PC-3 (cell line): ENCODE measurements at regions not wholly inside any gene's neighbourhood (a gene's known extent, or its start where the extent isn't known, plus 50 kb on each side); places are given as distances from the start of the nearest gene placed in this dataset.

Source experiments
- ATAC-seq: fragments of 200-7000 bp; cut with Tn5 transposase; 2 replicates; pipeline ENCODE4 v1.9.1; 2020; ENCODE audit warnings: mild to moderate bottlenecking, moderate library complexity
- BruUV-seq: library from RNA; stranded (reverse); fragments of 400-500 nt; replicated peaks from 2 replicates; lab custom pipeline; 2021; lab: Mats Ljungman, UMichigan
- CTCF ChIA-PET: fragments of 300-600 bp; sonication (Branson Sonifier 250); formaldehyde crosslinking; loops from one replicate; lab custom pipeline; 2022; ENCODE audit warnings: antibody characterized with exemption; lab: Charles Lee
- POLR2A ChIA-PET: fragments of 300-600 bp; sonication (Branson Sonifier 250); formaldehyde crosslinking; loops from one replicate; lab custom pipeline; 2022; ENCODE audit warnings: antibody characterized with exemption; ENCODE audit not compliant: unreplicated experiment; lab: Charles Lee
- DNase-seq: peaks from one replicate; pipeline ENCODE4 v3.0.0-alpha.2; 2015
- H2AFZ ChIP-seq: fragments of 300-600 bp; sonication (generic); 2 replicates; pipeline ENCODE4 v1.6.0; 2016; ENCODE audit warnings: antibody characterized with exemption, low read length
- H3F3A ChIP-seq: fragments of 300-600 bp; sonication (generic); one replicate; pipeline ENCODE4 v1.6.0; 2017; ENCODE audit warnings: antibody characterized with exemption, low read length, control low read depth, mild to moderate bottlenecking; ENCODE audit not compliant: unreplicated experiment
- H3K27ac ChIP-seq: fragments of 300-600 bp; sonication (generic); 2 replicates; pipeline ENCODE4 v1.5.1; 2016; ENCODE audit warnings: mild to moderate bottlenecking, low read length
- H3K27me3 ChIP-seq: fragments of 300-600 bp; sonication (generic); 2 replicates; pipeline ENCODE4 v1.6.1; 2016; ENCODE audit warnings: low read length, mixed read lengths
- H3K36me3 ChIP-seq: fragments of 300-600 bp; sonication (generic); 2 replicates; pipeline ENCODE4 v1.6.1; 2016; ENCODE audit warnings: low read depth, mixed run types, low read length, mixed read lengths
- H3K4me1 ChIP-seq: fragments of 300-600 bp; sonication (generic); 2 replicates; pipeline ENCODE4 v1.5.1; 2016; ENCODE audit warnings: low read length; ENCODE audit not compliant: insufficient read depth
- H3K4me2 ChIP-seq: fragments of 300-600 bp; sonication (generic); 2 replicates; pipeline ENCODE4 v1.6.0; 2016; ENCODE audit warnings: low read length
- H3K4me3 ChIP-seq: fragments of 300-600 bp; sonication (generic); 2 replicates; pipeline ENCODE4 v1.5.1; 2016; ENCODE audit warnings: mild to moderate bottlenecking, low read length, mixed read lengths
- H3K79me2 ChIP-seq: fragments of 300-600 bp; sonication (generic); 2 replicates; pipeline ENCODE4 v1.6.1; 2017; ENCODE audit warnings: low read length, mixed read lengths
- H3K9ac ChIP-seq: fragments of 300-600 bp; sonication (generic); 2 replicates; pipeline ENCODE4 v1.6.0; 2016; ENCODE audit warnings: mild to moderate bottlenecking, low read length
- H3K9me2 ChIP-seq: fragments of 300-600 bp; sonication (generic); replicated peaks from 2 replicates; pipeline ENCODE4 v1.6.1; 2016; ENCODE audit warnings: mixed run types, low read length, mixed read lengths
- H3K9me3 ChIP-seq: fragments of 300-600 bp; sonication (generic); 2 replicates; pipeline ENCODE4 v1.6.1; 2016; ENCODE audit warnings: low read length, mixed read lengths
- H4K20me1 ChIP-seq: fragments of 300-600 bp; sonication (generic); 2 replicates; pipeline ENCODE4 v1.6.1; 2016; ENCODE audit warnings: low read length, mixed read lengths
- EZH2 ChIP-seq: fragments of 300-600 bp; sonication (generic); IDR thresholded peaks from one replicate; pipeline ENCODE4 v1.6.1; 2017; ENCODE audit warnings: antibody characterized with exemption, mild to moderate bottlenecking, low read length; ENCODE audit not compliant: unreplicated experiment
- EZH2phosphoT487 ChIP-seq: fragments of 300-600 bp; sonication (generic); IDR thresholded peaks from 2 replicates; pipeline ENCODE4 v1.6.1; 2018; ENCODE audit warnings: mild to moderate bottlenecking, antibody characterized with exemption, low read length, borderline replicate concordance
- intact Hi-C: fragments of 100-400 bp; cut with micrococcal nuclease; formaldehyde crosslinking; loops from 2 replicates; pipeline ENCODE4 v1.9.0; 2023
- TF ChIP-seq, protein P1 (sequence below): fragments of 300-600 bp; sonication (generic); conservative IDR thresholded peaks from 2 replicates; pipeline ENCODE4 v1.5.1; 2017; ENCODE audit warnings: antibody characterized with exemption, low read depth, mild to moderate bottlenecking, low read length

DNA sequence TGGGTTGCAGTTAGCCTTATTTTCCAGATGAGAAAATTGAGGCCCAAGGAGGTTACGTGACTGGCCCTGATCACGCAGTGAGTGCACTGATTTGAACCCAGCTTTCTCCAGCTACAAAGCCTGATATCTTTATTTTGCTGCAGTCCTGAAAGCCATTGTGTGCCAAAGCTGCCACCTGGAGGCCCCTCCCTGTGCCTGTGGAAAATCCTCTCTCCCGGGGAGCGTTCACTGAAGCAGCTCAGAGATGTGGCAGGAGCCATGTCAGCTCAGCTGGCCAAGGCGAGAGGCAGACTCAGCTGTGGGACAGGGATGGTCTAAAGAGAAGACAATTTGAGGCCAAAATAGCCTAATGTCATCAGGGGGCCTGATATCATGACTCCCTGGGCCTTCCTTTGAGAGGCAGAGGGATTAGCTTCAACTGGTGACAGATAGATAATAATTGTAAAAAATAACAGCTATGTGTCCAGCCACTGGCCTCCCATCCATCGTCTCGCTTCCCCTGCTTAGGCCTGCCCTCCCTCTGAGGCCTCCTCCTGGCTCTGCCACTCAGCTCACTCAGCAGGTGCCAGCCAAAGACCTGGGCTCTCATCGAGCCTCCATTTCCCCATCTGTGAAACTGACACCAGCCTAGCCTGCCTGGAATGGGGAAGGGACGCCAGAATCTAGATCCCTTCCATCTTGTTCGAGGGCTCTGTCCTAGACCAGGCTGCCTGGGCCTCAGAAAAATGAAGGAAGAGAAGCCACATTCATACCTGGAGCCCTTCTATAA lies 74.3 kb upstream of the GGTA1 start:
- no peaks in the 10 kb centered on the region for H3K36me3 ChIP-seq
- ChIA-PET CTCF (interaction anchor here (0.9 kb wide), 2 partner anchors 24 to 25 kb away, joined by 3 to 4 read pairs; no protein-coding TSS in a partner anchor), POLR2A (no interaction called here)
- H3K27ac ChIP-seq: no peak overlapping the region
- BruUV-seq: no TSS peak
- ATAC-seq: no peak
- no peak overlapping the region for H3K9ac ChIP-seq
- DNase-seq: no peak
- no peaks in the 10 kb centered on the region for H3F3A ChIP-seq
- no peaks in the 10 kb centered on the region for H3K27me3 ChIP-seq
- H3K4me2 ChIP-seq: no peak overlapping the region
- no peak overlapping the region for H3K4me3 ChIP-seq
- no peaks in the 10 kb centered on the region for H3K79me2 ChIP-seq
- no peak for TF ChIP-seq EZH2
- TF ChIP-seq, protein P1, sequence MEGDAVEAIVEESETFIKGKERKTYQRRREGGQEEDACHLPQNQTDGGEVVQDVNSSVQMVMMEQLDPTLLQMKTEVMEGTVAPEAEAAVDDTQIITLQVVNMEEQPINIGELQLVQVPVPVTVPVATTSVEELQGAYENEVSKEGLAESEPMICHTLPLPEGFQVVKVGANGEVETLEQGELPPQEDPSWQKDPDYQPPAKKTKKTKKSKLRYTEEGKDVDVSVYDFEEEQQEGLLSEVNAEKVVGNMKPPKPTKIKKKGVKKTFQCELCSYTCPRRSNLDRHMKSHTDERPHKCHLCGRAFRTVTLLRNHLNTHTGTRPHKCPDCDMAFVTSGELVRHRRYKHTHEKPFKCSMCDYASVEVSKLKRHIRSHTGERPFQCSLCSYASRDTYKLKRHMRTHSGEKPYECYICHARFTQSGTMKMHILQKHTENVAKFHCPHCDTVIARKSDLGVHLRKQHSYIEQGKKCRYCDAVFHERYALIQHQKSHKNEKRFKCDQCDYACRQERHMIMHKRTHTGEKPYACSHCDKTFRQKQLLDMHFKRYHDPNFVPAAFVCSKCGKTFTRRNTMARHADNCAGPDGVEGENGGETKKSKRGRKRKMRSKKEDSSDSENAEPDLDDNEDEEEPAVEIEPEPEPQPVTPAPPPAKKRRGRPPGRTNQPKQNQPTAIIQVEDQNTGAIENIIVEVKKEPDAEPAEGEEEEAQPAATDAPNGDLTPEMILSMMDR: no peak; the same call in 1 of the 2 replicates
- TF ChIP-seq EZH2phosphoT487: no peak
- no peaks in the 10 kb centered on the region for H4K20me1 ChIP-seq
- peaks cover 5% of the 10 kb centered on the region; the same call in 1 of the 2 replicates for H3K4me1 ChIP-seq
- intact Hi-C loops: no loop called here
- no peaks in the 10 kb centered on the region for H3K9me2 ChIP-seq
- H3K9me3 ChIP-seq: no peaks in the 10 kb centered on the region
- H2AFZ ChIP-seq: no peak overlapping the region

DNA sequence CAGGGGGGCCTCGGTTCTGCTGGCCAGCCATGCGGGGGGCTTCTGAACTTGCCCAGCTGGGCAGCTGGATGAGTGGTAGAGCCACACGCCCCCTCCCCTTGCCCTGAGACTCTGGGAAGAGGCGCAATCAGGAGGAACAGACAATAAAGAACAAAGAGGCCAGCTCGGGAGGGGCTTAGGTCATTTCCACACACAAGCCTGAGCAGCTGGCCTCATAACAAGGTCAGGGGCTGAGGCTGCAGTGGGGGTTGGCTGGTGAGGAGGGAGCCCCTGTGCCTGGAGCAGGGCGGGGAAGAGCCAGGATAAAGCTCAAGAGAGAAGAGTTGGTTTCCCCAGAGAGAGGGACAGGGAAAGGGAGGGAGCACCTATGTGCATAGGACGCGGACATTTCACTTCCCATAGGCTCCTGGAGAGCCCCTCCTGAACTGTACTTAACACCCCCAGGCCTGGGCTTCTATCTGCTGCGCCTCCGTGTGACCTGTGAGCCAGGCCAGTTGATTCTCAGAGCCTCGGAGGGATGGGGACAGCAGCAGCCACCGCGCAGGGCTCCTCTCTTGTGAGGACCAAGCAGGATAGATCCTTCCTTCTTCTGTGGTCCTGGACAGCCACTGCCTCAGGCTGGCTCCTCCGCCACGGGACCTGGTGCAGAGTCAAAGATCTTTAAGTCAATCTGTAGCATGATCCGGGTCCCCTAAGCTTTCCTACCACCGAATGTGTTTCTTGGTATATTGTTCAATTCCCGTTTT lies 75.3 kb upstream of the GGTA1 start:
- H3K9me3 ChIP-seq: no peaks in the 10 kb centered on the region
- H3K9me2 ChIP-seq: no peaks in the 10 kb centered on the region
- no peak for ATAC-seq
- no peaks in the 10 kb centered on the region for H4K20me1 ChIP-seq
- H3K9ac ChIP-seq: no peak overlapping the region
- no peaks in the 10 kb centered on the region for H3K36me3 ChIP-seq
- ChIA-PET CTCF (interaction anchor here (0.9 kb wide), 1 partner anchor 24 kb away, joined by 4 read pairs; no protein-coding TSS in a partner anchor), POLR2A (no interaction called here)
- no peaks in the 10 kb centered on the region for H3K4me1 ChIP-seq
- H3K27me3 ChIP-seq: no peaks in the 10 kb centered on the region
- intact Hi-C loops: no loop called here
- no peak overlapping the region for H3K4me2 ChIP-seq
- H3K27ac ChIP-seq: no peak overlapping the region
- no peak overlapping the region for H2AFZ ChIP-seq
- BruUV-seq: no TSS peak
- no peaks in the 10 kb centered on the region for H3K79me2 ChIP-seq
- H3K4me3 ChIP-seq: no peak overlapping the region
- TF ChIP-seq EZH2phosphoT487: no peak
- no peak for TF ChIP-seq EZH2
- TF ChIP-seq, protein P1: no peak
- H3F3A ChIP-seq: no peaks in the 10 kb centered on the region
- DNase-seq: no peak
